ENCODE measurements at regions not wholly inside any gene's neighbourhood (a gene's known extent, or its start where the extent isn't known, plus 50 kb on each side); places are given as distances from the start of the nearest gene placed in this dataset.
"Not testable (repeated sequence)": the region's sequence is repeated elsewhere in the genome, so short reads cannot be mapped to it uniquely, and the experiment has no call there.

DNA sequence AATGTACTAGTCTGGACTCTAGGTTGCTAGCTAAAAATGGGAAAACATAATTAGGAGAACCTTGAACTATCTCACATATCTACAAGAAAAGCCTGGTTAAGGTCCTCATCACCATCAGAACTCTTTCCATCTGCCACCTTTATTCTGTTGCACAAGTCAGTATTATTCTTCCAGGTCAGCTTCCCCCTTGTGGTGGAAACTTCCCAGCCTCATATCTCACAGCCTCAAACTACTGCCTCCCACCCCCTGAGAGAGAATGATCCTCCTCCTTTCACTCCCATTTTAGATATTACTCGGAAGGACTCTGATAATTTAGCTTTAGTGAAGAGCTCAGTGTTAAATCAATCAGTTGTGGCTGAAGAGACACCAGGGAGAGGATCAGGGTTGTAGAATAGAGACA, 197.3 kb downstream of the ZNF92 start:
- H3K9ac ChIP-seq (ENCODE audit: low read depth, low read length); H3K9me3 ChIP-seq (ENCODE audit: control insufficient read depth, insufficient read depth, low read length); H3K27ac ChIP-seq (ENCODE audit: low read depth, low read length); H3K36me3 ChIP-seq (ENCODE audit: control insufficient read depth, insufficient read depth, low read length); H3K4me3 ChIP-seq (ENCODE audit: low read depth, low read length); H3K27me3 ChIP-seq (ENCODE audit: control insufficient read depth, insufficient read depth, low read length); H3K4me1 ChIP-seq (ENCODE audit: control insufficient read depth, insufficient read depth, low read length): not testable (repeated sequence)

DNA sequence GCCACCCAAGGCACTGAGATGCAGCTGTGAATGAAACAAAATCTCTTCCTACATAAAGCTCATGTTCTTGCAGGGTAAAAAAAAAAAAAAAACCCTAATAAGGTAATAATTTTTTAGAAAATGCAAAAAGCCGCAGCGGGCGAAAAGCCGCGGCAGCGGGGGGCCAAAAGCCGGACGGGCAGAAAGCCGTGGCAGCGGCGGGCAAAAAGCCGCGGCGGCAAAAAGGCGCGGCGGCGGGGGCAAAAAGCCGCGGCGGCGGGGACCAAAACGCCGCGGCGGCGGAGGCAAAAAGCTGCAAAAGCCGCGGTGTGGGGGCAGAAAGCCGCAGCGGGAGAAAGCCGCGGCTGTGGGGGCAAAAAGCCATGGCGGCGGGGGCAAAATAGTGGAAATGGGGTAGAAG, 198.9 kb downstream of the ZNF92 start:
- H3K36me3 ChIP-seq (ENCODE audit: control insufficient read depth, insufficient read depth, low read length); H3K9ac ChIP-seq (ENCODE audit: low read depth, low read length); H3K9me3 ChIP-seq (ENCODE audit: control insufficient read depth, insufficient read depth, low read length); H3K27me3 ChIP-seq (ENCODE audit: control insufficient read depth, insufficient read depth, low read length); H3K4me1 ChIP-seq (ENCODE audit: control insufficient read depth, insufficient read depth, low read length); H3K4me3 ChIP-seq (ENCODE audit: low read depth, low read length); H3K27ac ChIP-seq (ENCODE audit: low read depth, low read length): not testable (repeated sequence)

DNA sequence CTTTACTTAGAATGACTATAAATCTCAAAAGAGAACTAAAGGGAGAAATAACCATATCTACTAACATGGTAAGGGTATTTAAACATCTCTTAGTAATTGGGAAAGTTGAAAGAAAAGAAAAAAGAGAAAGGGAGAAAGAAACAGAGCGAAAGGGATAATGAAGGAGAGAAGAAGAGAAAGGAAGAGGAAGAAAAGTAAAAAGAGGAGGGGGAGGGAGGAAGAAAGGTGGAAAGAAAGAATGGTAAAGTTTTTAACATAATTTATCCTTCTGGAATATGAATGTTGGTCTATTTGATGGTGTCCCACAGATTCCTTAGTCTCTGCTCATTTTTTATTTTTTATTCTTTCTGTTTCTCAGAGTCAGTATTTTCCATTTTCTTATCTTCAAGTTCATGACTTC, 202.7 kb downstream of the ZNF92 start:
- not testable (repeated sequence) for H3K9me3 ChIP-seq (ENCODE audit: control insufficient read depth, insufficient read depth, low read length); H3K27me3 ChIP-seq (ENCODE audit: control insufficient read depth, insufficient read depth, low read length); H3K9ac ChIP-seq (ENCODE audit: low read depth, low read length); H3K4me1 ChIP-seq (ENCODE audit: control insufficient read depth, insufficient read depth, low read length); H3K27ac ChIP-seq (ENCODE audit: low read depth, low read length); H3K36me3 ChIP-seq (ENCODE audit: control insufficient read depth, insufficient read depth, low read length); H3K4me3 ChIP-seq (ENCODE audit: low read depth, low read length)

DNA sequence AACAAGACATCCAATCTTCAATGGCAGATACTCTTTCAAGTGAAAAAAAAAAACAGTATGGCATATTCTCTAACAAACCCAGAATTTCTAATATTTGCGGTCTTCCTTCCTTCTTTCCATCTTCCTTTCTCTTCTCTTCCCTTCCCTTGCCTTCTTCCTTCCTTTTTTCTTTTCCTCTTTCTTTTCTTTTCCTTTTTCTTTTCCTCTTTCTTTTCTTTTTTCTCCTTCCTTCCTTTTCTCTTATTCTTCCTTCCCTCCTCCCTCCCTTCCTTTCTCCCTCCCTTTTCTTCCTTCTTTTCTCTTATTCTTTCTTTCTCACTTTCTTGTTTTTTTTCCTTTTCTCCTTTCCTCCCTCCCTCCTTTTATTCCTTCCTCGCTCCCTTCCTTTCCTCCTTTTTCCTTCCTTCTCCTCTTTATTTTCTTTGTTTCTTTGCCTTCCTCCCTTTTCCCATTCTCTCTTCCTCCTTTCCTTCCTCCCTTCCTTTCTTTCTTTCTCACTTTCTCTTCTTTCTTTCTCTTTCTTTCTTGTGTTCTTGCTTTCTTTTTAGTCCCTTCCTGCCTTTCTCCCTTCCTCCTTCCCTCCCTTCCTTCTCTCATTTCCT, 209.0 kb downstream of the ZNF92 start:
- not testable (repeated sequence) for H3K9me3 ChIP-seq (ENCODE audit: control insufficient read depth, insufficient read depth, low read length); H3K27ac ChIP-seq (ENCODE audit: low read depth, low read length); H3K4me1 ChIP-seq (ENCODE audit: control insufficient read depth, insufficient read depth, low read length); H3K36me3 ChIP-seq (ENCODE audit: control insufficient read depth, insufficient read depth, low read length); H3K27me3 ChIP-seq (ENCODE audit: control insufficient read depth, insufficient read depth, low read length); H3K4me3 ChIP-seq (ENCODE audit: low read depth, low read length); H3K9ac ChIP-seq (ENCODE audit: low read depth, low read length)

DNA sequence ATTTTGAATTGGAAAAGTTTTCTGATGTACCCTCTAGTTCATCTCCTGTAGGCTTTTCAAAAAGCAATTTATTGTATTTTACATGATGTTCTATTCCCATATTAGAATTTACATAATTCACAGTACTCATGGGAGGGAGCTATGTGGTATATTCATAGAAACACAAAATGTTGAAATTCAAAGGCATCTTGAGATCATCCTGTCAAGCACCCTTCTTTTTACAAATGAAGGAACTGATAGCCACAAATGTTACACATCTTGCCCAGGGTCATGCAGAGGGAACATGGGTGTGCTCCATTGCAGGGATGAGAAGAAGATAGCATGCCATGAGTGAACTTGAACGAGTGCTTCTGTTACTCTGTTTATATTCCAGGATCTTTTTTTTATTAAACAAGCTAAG, 228.8 kb downstream of the ZNF92 start:
- H3K4me3 ChIP-seq (ENCODE audit: low read depth, low read length); H3K27me3 ChIP-seq (ENCODE audit: control insufficient read depth, insufficient read depth, low read length); H3K9me3 ChIP-seq (ENCODE audit: control insufficient read depth, insufficient read depth, low read length); H3K4me1 ChIP-seq (ENCODE audit: control insufficient read depth, insufficient read depth, low read length); H3K36me3 ChIP-seq (ENCODE audit: control insufficient read depth, insufficient read depth, low read length); H3K9ac ChIP-seq (ENCODE audit: low read depth, low read length); H3K27ac ChIP-seq (ENCODE audit: low read depth, low read length): not testable (repeated sequence)

DNA sequence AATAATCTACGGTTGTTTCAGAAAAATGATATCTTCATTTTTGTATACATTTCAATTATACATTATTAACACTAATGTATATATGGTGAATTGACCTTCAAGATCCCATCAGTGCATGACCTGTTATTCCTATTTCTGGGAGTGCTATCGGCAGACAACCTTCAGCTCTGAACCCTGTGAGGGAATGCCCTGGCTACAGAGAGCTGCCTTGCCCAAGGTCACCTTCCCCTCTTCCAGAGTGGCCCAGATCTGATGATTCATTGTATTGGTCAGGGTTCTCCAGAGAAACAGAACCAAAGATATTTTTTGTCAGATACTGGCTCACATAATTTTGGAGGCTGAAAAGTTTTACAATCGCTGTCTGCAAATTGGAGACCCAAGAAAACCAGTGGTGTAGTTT, 235.5 kb downstream of the ZNF92 start:
- Histone ChIP-seq H3K9me3 (ENCODE audit: control insufficient read depth, insufficient read depth, low read length) (no peaks in the 10 kb centered on the region), H3K36me3 (ENCODE audit: control insufficient read depth, insufficient read depth, low read length) (no peaks in the 10 kb centered on the region), H3K27ac (ENCODE audit: low read depth, low read length) (no peak overlapping the region), H3K27me3 (ENCODE audit: control insufficient read depth, insufficient read depth, low read length) (no peaks in the 10 kb centered on the region), H3K9ac (ENCODE audit: low read depth, low read length) (no peak overlapping the region), H3K4me1 (ENCODE audit: control insufficient read depth, insufficient read depth, low read length) (0 out of 2 replicates have a peak, but pooled peaks cover 6% of the 10 kb centered on the region), H3K4me3 (ENCODE audit: low read depth, low read length) (no peak overlapping the region)

DNA sequence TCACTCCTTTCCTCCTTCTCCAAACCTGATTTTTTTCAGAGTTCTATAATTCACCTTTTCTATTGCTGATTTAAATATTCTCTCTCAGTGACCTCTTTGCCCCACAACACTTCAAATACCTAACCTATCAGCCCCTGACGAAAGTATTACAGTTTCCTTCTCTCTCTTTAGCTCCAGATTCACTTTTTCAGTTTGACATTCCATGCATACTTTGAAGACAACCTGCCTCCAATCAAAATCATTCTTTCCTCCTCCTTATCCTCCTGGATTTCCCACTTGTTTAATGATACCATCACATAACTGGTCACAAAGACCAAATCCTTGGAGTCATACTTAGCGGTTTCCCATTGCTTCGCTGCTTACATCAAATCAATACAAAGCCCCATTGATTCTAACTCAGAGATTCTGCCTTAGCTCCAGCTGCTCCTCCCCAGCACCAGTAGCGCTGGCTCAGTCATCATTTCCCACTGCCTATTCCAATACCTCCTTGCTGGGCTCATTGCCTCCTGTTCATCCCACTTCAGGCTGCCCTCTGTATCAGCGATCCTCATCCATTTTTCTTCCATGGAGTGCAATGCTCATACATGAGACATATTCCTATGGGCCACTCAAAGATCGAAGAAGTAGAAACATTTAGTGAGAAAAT, 240.1 kb downstream of the ZNF92 start:
- not testable (repeated sequence) for H3K27ac ChIP-seq (ENCODE audit: low read depth, low read length); H3K4me3 ChIP-seq (ENCODE audit: low read depth, low read length); H3K36me3 ChIP-seq (ENCODE audit: control insufficient read depth, insufficient read depth, low read length); H3K9me3 ChIP-seq (ENCODE audit: control insufficient read depth, insufficient read depth, low read length); H3K9ac ChIP-seq (ENCODE audit: low read depth, low read length); H3K4me1 ChIP-seq (ENCODE audit: control insufficient read depth, insufficient read depth, low read length); H3K27me3 ChIP-seq (ENCODE audit: control insufficient read depth, insufficient read depth, low read length)

DNA sequence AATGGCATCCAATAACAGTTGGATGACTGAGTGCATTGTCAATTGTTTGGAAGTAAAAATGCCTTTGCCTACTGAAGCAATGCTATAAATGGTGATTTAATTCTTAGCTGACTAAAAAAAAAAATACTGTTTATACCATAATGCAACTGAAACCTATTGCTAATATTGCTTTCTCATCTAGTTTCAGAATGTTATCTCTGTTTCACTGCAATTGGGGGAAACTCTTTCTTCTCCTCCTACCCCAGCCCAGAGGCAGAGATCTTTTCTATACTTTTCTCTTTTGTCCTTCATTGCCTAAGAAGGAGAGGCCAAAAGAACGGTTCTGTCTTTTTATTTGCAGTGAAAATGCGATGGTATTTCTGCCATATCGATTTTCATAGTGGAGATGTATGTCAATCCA, 242.5 kb downstream of the ZNF92 start:
- not testable (repeated sequence) for H3K4me3 ChIP-seq (ENCODE audit: low read depth, low read length); H3K36me3 ChIP-seq (ENCODE audit: control insufficient read depth, insufficient read depth, low read length); H3K27ac ChIP-seq (ENCODE audit: low read depth, low read length); H3K27me3 ChIP-seq (ENCODE audit: control insufficient read depth, insufficient read depth, low read length); H3K9me3 ChIP-seq (ENCODE audit: control insufficient read depth, insufficient read depth, low read length); H3K9ac ChIP-seq (ENCODE audit: low read depth, low read length); H3K4me1 ChIP-seq (ENCODE audit: control insufficient read depth, insufficient read depth, low read length)

DNA sequence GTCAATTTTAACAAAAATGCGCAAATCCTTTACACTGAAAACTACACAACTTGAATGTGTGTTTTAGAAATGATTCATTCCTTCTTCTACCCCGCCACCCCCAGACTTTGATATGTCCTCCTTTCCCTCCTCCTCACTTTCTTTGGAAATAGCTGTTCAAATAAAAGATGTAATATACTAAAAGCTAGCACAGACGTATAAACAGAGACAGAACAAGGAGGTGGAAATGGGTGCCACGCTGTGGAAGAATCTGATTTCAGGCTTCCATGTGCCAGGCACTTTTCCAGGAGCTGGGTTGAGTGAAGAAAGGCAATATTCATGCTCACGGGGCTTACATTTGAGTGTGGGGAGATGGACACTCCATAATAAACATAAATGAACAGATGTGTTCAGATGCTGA, 246.6 kb downstream of the ZNF92 start:
- H3K36me3 ChIP-seq (ENCODE audit: control insufficient read depth, insufficient read depth, low read length); H3K9me3 ChIP-seq (ENCODE audit: control insufficient read depth, insufficient read depth, low read length); H3K9ac ChIP-seq (ENCODE audit: low read depth, low read length); H3K4me1 ChIP-seq (ENCODE audit: control insufficient read depth, insufficient read depth, low read length); H3K27ac ChIP-seq (ENCODE audit: low read depth, low read length); H3K27me3 ChIP-seq (ENCODE audit: control insufficient read depth, insufficient read depth, low read length); H3K4me3 ChIP-seq (ENCODE audit: low read depth, low read length): not testable (repeated sequence)

DNA sequence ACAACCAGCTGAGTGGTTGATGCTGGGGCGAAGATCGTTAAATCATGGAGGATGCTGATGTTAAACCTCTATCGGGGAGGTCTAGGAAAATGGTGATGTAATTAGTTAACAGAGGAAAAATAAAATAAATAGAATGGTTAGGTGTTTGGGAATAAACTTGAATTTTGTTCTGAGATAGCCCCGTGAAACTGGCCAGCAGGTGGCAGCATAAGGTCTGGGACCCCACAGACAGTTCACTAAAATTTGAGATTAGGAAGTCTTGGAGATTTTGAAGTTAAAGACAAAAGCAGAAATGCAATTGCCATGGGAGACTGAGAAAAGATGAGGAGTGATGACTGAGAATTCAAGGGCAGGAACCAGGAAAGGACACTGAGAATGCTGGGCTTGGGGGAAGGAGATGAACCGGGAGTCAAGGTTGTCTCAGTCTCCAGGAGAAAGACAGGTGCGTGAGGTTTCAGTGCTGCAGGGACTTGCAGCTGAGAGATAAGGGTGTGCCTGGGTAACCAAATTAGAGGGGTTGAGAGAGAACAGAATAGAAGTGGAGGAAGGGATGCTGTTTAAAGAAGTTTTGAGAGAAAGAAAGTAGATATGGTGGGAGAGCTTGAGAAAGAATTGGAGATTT, 248.0 kb downstream of the ZNF92 start:
- H3K9ac ChIP-seq (ENCODE audit: low read depth, low read length); H3K27me3 ChIP-seq (ENCODE audit: control insufficient read depth, insufficient read depth, low read length); H3K36me3 ChIP-seq (ENCODE audit: control insufficient read depth, insufficient read depth, low read length); H3K4me1 ChIP-seq (ENCODE audit: control insufficient read depth, insufficient read depth, low read length); H3K9me3 ChIP-seq (ENCODE audit: control insufficient read depth, insufficient read depth, low read length); H3K27ac ChIP-seq (ENCODE audit: low read depth, low read length); H3K4me3 ChIP-seq (ENCODE audit: low read depth, low read length): not testable (repeated sequence)

DNA sequence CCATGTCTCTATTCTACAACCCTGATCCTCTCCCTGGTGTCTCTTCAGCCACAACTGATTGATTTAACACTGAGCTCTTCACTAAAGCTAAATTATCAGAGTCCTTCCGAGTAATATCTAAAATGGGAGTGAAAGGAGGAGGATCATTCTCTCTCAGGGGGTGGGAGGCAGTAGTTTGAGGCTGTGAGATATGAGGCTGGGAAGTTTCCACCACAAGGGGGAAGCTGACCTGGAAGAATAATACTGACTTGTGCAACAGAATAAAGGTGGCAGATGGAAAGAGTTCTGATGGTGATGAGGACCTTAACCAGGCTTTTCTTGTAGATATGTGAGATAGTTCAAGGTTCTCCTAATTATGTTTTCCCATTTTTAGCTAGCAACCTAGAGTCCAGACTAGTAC, 241.6 kb upstream of the VKORC1L1 start:
- not testable (repeated sequence) for H3K27ac ChIP-seq (ENCODE audit: low read depth, low read length); H3K27me3 ChIP-seq (ENCODE audit: control insufficient read depth, insufficient read depth, low read length); H3K9me3 ChIP-seq (ENCODE audit: control insufficient read depth, insufficient read depth, low read length); H3K4me1 ChIP-seq (ENCODE audit: control insufficient read depth, insufficient read depth, low read length); H3K4me3 ChIP-seq (ENCODE audit: low read depth, low read length); H3K9ac ChIP-seq (ENCODE audit: low read depth, low read length); H3K36me3 ChIP-seq (ENCODE audit: control insufficient read depth, insufficient read depth, low read length)

Data from HUES48 (cell line).